B cell (primary cell): ENCODE measurements at regions not wholly inside any gene's neighbourhood (a gene's known extent, or its start where the extent isn't known, plus 50 kb on each side); places are given as distances from the start of the nearest gene placed in this dataset.

Experiments
- EZH2 ChIP-seq: IDR thresholded peaks from 2 replicates; pipeline ENCODE4 v1.6.1; 2012; ENCODE audit warnings: borderline replicate concordance, low read depth, mild to moderate bottlenecking, moderate library complexity, low read length; ENCODE audit not compliant: insufficient read depth, poor library complexity, severe bottlenecking
- TF ChIP-seq, protein P1 (sequence below): fragments of 200-600 bp; IDR thresholded peaks from one replicate; pipeline ENCODE4 v1.8.0; 2022; ENCODE audit warnings: antibody characterized with exemption, mild to moderate bottlenecking

DNA sequence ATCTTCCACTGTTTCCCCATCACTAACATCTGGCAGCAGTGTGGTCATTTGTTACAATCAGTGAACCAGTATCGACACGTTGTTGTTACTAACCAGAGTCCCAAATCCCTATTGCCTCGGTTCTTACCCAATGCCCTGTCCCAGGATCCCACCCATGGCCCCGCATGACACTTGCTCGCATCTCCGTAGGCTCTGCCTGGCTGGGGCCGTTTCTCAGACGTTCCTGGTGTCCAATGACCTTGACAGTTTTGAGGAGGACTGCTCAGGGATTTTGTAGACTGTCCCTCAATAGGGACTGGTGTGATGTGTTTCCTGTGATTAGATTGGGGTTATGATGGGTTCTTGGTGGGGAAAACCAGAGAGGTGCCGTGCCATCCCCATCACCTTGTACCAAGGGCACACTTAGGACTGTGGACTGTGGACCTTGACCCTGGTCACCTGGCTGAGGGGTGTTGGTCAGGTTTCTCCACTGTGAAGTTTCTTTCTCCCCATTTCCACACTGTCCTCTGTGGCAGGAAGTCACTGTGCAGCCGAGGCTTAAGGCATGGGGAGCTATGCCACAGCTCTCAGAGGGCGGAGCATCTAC lies 108.4 kb downstream of the ADRA2C start:
- TF ChIP-seq, protein P1, sequence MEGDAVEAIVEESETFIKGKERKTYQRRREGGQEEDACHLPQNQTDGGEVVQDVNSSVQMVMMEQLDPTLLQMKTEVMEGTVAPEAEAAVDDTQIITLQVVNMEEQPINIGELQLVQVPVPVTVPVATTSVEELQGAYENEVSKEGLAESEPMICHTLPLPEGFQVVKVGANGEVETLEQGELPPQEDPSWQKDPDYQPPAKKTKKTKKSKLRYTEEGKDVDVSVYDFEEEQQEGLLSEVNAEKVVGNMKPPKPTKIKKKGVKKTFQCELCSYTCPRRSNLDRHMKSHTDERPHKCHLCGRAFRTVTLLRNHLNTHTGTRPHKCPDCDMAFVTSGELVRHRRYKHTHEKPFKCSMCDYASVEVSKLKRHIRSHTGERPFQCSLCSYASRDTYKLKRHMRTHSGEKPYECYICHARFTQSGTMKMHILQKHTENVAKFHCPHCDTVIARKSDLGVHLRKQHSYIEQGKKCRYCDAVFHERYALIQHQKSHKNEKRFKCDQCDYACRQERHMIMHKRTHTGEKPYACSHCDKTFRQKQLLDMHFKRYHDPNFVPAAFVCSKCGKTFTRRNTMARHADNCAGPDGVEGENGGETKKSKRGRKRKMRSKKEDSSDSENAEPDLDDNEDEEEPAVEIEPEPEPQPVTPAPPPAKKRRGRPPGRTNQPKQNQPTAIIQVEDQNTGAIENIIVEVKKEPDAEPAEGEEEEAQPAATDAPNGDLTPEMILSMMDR, result no peak
- no peak for TF ChIP-seq EZH2
